HL-60 (cell line): ENCODE measurements at regions not wholly inside any gene's neighbourhood (a gene's known extent, or its start where the extent isn't known, plus 50 kb on each side); places are given as distances from the start of the nearest gene placed in this dataset.
"Not testable (repeated sequence)": the region's sequence is repeated elsewhere in the genome, so short reads cannot be mapped to it uniquely, and the experiment has no call there.

ENCODE experiments used
- DNase-seq, 2 experiments: peaks; one replicate each; pipeline ENCODE4 v3.0.0-alpha.2; 2010 to 2020; ENCODE audit warnings: low read depth in 1 of 2, low spot score in 1 of 2
- H3K27ac ChIP-seq: fragments of 250-450 bp; sonication (Bioruptor Pico); replicated peaks from 2 replicates; pipeline ENCODE4 v1.5.1; 2020; ENCODE audit warnings: mild to moderate bottlenecking, moderate library complexity
- H3K27me3 ChIP-seq: fragments of 250-450 bp; sonication (Bioruptor Pico); 2 replicates; pipeline ENCODE4 v1.5.1; 2021; ENCODE audit warnings: mild to moderate bottlenecking, moderate library complexity; ENCODE audit not compliant: insufficient read depth, poor library complexity, severe bottlenecking
- H3K4me3 ChIP-seq: replicated peaks from 2 replicates; pipeline ENCODE4 v1.5.1; 2011; ENCODE audit warnings: mild to moderate bottlenecking, control low read depth, low read length; ENCODE audit not compliant: insufficient read depth
- CTCF ChIP-seq: IDR thresholded peaks from one replicate; pipeline ENCODE4 v1.5.1; 2011; ENCODE audit warnings: low read length, control low read depth, inconsistent platforms; ENCODE audit not compliant: insufficient read depth
- GABPA ChIP-seq: IDR thresholded peaks from 2 replicates; pipeline ENCODE4 v1.6.1; 2012; ENCODE audit warnings: low read depth
- POLR2AphosphoS5 ChIP-seq: IDR thresholded peaks from 2 replicates; pipeline ENCODE4 v1.6.1; 2012; ENCODE audit warnings: low read depth
- REST ChIP-seq: IDR thresholded peaks from 2 replicates; pipeline ENCODE4 v1.6.1; 2012; ENCODE audit warnings: low read depth; ENCODE audit not compliant: insufficient replicate concordance
- SPI1 ChIP-seq: IDR thresholded peaks from 2 replicates; pipeline ENCODE4 v1.6.1; 2012; ENCODE audit warnings: low read depth, mild to moderate bottlenecking, borderline replicate concordance

GRCh38 chr5:110872963-110873362 lies 134.2 kb downstream of the SLC25A46 start:
- no peak for TF ChIP-seq GABPA
- TF ChIP-seq CTCF, result no peak
- TF ChIP-seq REST, result no peak
- no peak for TF ChIP-seq POLR2AphosphoS5
- H3K27ac ChIP-seq, result no peak overlapping the region
- no peaks in the 10 kb centered on the region for H3K27me3 ChIP-seq
- no peak for DNase-seq
- H3K4me3 ChIP-seq, result no peak overlapping the region

GRCh38 chr5:110873773-110874437 lies 135.1 kb downstream of the SLC25A46 start:
- no peak for TF ChIP-seq REST
- TF ChIP-seq GABPA, result no peak
- no peak for TF ChIP-seq CTCF
- TF ChIP-seq POLR2AphosphoS5, result no peak
- TF ChIP-seq SPI1, result no peak

GRCh38 chr5:110875115-110875514 lies 136.3 kb downstream of the SLC25A46 start:
- H3K4me3 ChIP-seq, DNase-seq, H3K27ac ChIP-seq, H3K27me3 ChIP-seq: not testable (repeated sequence)

More at GRCh38 chr5:110873773-110874437, 135.1 kb downstream of the SLC25A46 start:
- H3K4me3 ChIP-seq, result no peak overlapping the region
- no peak overlapping the region for H3K27ac ChIP-seq
- H3K27me3 ChIP-seq, result no peaks in the 10 kb centered on the region
- no peak for DNase-seq

GRCh38 chr5:110878115-110878514 lies 139.3 kb downstream of the SLC25A46 start:
- no peaks in the 10 kb centered on the region for H3K27me3 ChIP-seq
- no peak overlapping the region for H3K27ac ChIP-seq
- no peak for DNase-seq
- H3K4me3 ChIP-seq, result no peak overlapping the region
- TF ChIP-seq POLR2AphosphoS5 (no peak), CTCF (no peak), SPI1 (no peak), GABPA (no peak), REST (no peak)
